Cardiac fibroblast (primary cell): ENCODE measurements at regions not wholly inside any gene's neighbourhood (a gene's known extent, or its start where the extent isn't known, plus 50 kb on each side); places are given as distances from the start of the nearest gene placed in this dataset.
A peak's percentile ranks its signal among the peaks of the same experiment; 100 is the strongest.

Source experiments
- DNase-seq, 2 donors: peaks; one replicate each; pipeline versions ENCODE4 v3.0.0 to v3.0.0-alpha.2; 2010; ENCODE audit warnings: low read depth in 2 of 2
- H3K4me3 ChIP-seq, 2 donors: replicated peaks in 1 of 2; 1 replicate in 1 of 2; 2 replicates in 1 of 2; pipeline ENCODE4 v1.5.1; 2011; ENCODE audit warnings: low read depth in 2 of 2, low read length in 2 of 2, mild to moderate bottlenecking in 2 of 2, moderate library complexity in 1 of 2
- TF ChIP-seq, protein P1 (sequence below): IDR thresholded peaks from one replicate; pipeline ENCODE4 v1.5.1; 2011; ENCODE audit warnings: low read depth, mild to moderate bottlenecking, low read length, inconsistent platforms

DNA sequence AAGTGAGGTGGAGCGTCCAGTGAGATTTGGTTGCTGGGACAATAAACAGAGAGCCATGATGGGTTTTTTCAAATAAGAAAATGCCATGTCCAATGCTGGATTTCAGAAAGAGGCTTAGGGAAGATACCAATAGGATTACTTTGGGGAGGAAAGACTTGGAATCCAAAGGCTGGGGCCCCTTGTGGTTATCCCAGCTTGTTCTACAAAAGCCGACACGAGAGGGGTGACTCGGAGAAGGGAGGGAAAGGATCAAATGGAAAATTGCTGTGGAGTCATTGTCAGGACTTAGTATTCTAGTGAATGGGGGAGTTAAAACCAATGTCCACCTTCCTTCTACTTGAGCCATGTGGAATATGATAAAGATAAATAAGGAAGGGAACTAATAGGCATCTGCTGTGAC is 305.5 kb downstream of the SOX9 start:
- no peak for DNase-seq
- no peak overlapping the region for H3K4me3 ChIP-seq
- TF ChIP-seq, protein P1, sequence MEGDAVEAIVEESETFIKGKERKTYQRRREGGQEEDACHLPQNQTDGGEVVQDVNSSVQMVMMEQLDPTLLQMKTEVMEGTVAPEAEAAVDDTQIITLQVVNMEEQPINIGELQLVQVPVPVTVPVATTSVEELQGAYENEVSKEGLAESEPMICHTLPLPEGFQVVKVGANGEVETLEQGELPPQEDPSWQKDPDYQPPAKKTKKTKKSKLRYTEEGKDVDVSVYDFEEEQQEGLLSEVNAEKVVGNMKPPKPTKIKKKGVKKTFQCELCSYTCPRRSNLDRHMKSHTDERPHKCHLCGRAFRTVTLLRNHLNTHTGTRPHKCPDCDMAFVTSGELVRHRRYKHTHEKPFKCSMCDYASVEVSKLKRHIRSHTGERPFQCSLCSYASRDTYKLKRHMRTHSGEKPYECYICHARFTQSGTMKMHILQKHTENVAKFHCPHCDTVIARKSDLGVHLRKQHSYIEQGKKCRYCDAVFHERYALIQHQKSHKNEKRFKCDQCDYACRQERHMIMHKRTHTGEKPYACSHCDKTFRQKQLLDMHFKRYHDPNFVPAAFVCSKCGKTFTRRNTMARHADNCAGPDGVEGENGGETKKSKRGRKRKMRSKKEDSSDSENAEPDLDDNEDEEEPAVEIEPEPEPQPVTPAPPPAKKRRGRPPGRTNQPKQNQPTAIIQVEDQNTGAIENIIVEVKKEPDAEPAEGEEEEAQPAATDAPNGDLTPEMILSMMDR = no peak

DNA sequence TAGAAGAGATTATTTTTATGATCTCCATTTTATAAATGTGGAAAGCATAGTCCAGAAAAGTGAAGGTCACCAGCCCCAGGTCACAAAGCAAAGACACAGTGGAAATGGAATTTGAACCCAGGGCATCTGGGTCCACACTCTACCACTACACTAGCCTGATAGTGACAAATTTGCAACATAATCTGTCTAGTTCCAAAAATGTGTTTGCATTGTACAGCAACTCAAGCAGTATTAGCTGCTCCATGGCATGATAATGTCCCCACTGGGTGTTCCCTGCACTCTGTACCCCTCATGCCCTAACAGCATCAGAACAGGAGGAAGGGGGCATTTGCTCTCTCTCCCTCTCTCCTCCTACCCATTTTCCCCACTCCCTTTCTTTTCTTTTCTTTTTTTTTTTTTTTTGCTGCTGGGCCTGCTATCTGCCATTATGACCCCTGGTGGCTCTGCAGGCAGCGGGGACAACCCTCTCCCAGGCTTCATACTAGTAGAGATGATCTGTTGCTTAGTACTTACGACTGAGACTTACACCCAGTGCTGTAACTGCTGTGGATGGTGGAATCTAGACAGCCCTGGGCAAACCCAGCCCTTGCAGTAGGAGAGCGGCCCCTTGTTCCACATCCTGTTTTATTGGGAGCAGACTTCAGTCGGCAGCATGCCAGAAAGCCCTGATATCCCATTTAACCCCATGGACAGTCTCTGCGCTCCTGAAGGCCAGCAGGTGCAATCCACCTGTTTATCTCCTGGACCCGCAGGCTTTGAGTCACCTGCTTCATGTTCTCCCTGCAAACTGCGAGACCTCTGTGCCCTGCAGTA is 306.3 kb downstream of the SOX9 start:
- no peak for DNase-seq
- no peak overlapping the region for H3K4me3 ChIP-seq
- TF ChIP-seq, protein P1 = no peak

DNA sequence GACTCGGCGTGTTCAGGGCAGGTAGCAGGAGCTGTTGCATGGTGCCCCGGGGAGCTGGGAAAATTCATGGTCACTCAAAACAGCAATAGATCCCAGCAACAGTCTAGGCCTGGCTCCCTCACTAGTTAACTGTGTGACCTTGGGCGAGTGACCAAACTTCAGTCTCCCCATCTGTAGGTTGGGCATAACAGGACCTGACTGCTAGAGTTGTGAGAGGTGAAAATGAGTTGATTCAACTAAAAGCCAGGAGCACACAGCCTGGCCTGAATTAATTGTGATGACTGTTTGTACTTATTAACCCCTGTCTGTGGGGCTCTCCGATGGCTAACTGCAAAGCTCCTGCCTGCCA is 306.9 kb downstream of the SOX9 start:
- no peak overlapping the region for H3K4me3 ChIP-seq

DNA sequence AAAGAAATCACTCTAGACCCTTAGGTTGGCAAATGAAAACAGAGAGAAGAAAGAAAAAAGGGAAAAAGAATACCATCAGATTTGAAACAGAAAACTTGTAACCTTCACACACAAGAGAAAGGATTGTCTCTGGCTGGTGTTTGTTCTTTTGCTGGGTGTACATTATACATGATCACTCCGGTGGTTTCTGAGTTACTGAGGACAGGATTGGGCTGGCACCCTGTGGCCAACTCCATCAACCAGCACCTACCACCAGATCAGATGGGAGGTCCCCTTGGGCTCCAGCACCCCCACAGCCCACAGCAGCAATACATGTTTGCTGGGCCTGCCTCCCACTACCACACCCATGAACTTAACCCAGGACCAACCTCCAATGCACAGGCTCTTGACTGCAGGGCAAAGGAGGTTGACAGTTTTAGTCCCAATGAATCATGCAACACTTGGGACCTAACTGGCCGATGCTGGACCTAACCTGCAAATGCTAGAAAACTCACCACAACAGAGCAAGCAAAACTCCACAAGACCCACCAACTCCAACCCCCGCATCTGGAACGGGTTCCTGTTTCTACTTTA is 308.3 kb downstream of the SOX9 start:
- TF ChIP-seq, protein P1 = no peak
- DNase-seq = no peak
- H3K4me3 ChIP-seq = no peak overlapping the region

More for the DNA sequence above, 306.9 kb downstream of the SOX9 start:
- TF ChIP-seq, protein P1 = no peak
- DNase-seq = no peak

DNA sequence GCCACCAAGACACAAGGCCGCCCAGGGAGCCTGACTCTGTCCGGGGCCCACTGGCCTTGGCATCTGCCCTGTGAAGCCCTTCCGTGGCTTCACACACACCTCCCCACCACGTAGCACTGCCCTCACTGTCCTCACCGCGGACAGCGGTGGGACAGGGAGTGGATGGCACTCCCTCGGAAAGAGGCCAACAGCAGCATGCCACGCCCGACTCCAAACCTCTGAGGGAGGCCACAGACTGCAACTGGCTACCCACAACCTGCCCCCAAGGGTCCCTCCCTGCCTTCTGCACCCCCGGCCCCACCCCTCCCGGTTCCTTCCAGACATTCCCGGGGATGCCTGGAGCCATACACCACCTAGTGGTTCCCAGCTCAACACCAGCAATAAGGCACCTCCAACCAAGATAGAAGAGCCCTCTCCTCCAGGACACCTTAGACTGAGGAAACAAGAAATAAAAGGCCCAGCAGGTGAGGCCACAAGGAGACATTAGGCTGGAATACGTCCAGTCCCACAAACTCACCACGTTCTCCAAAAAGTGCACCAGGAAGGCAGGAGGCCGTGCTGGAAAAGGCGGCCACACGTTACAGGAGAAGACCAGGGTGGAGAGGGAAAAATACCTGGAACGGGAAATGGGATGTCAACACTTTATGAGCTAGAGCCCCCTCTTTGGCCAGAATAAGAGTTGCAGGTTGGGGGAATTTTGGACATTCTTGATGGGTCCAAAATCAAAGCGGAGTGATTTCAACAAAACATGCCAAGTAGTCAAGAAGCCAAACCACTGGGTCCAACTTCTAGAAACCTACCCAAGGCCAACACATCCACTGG is 310.0 kb downstream of the SOX9 start:
- peak in 1 of 2 donors; percentile 14 for DNase-seq
- TF ChIP-seq, protein P1 = peak; percentile 35
- no peak overlapping the region for H3K4me3 ChIP-seq

DNA sequence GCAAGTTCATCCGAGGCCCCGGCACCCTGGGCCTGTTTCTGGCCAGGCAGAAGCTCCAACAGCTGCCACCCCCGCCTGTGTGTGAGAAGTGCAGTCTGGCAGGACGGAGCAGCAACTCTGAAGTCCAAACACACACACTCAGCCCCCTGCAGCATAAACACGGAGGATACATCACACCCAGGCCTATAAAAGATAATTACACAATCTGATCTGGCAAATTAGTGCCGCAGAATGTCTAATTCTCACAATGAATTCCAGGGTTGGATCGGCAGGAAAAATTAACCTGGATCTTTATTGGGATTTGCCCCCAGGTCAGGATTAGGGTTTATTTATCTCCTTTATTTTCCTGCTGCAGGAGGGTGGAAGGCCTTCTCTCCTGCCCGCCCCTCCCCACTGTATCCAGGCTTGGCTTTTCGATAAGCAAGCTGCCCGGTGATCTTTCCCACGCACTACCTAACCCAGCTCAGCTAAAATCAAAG is 311.4 kb downstream of the SOX9 start:
- DNase-seq = no peak
- H3K4me3 ChIP-seq = no peak overlapping the region
- TF ChIP-seq, protein P1 = no peak
